ENCODE measurements at regions not wholly inside any gene's neighbourhood (a gene's known extent, or its start where the extent isn't known, plus 50 kb on each side); places are given as distances from the start of the nearest gene placed in this dataset.
A peak's percentile ranks its signal among the peaks of the same experiment; 100 is the strongest.
"Not testable (repeated sequence)": the region's sequence is repeated elsewhere in the genome, so short reads cannot be mapped to it uniquely, and the experiment has no call there.

GRCh38 chr9:40970340-40970739, 158.1 kb downstream of the FOXD4L6 start:
- peak in 5 of 11 experiments; percentile 36 to 49 (median 40) for TF ChIP-seq CTCF (IDR thresholded peaks at IDR 0.05 in 8 of 11, conservative IDR thresholded peaks at IDR 0.05 in 3 of 11)
- H3K27ac ChIP-seq; H3K4me1 ChIP-seq; H3K9me3 ChIP-seq; intact Hi-C loops (cut with DNase I; ENCODE audit: low total_unique reads); H3K36me3 ChIP-seq; DNase-seq; H3K27me3 ChIP-seq (replicated peaks in 1 of 7); H3K4me3 ChIP-seq: not testable (repeated sequence)
- 59 to 76% (median 62%) methylated on average over 4 to 5 of the region's 5 CpGs for WGBS, 5 donors

- intact Hi-C loops (cut with DNase I; ENCODE audit: low total_unique reads); H3K27ac ChIP-seq; H3K36me3 ChIP-seq; H3K9me3 ChIP-seq; H3K27me3 ChIP-seq (replicated peaks in 1 of 7); H3K4me3 ChIP-seq; H3K4me1 ChIP-seq; DNase-seq: not testable (repeated sequence)
- WGBS, 5 donors: 61 to 88% (median 76%) methylated on average over 3 of the region's 6 CpGs
These were observed 166.0 kb downstream of the FOXD4L6 start for GRCh38 chr9:40962461-40962860.

- H3K4me3 ChIP-seq; H3K4me1 ChIP-seq; H3K27me3 ChIP-seq (replicated peaks in 1 of 7); H3K27ac ChIP-seq; intact Hi-C loops (cut with DNase I; ENCODE audit: low total_unique reads); H3K9me3 ChIP-seq: not testable (repeated sequence)
- peak; percentile 73 for DNase-seq
- H3K36me3 ChIP-seq: peaks cover 0 to 30% (median 12%) of the 10 kb centered on the region in 6 donors
- 89 to 96% (median 92%) methylated on average over 17 of the region's 17 CpGs for WGBS, 5 donors
These were observed 176.5 kb downstream of the FOXD4L6 start for GRCh38 chr9:40951876-40952494.

GRCh38 chr9:40946228-40946627, 182.3 kb downstream of the FOXD4L6 start:
- H3K4me1 ChIP-seq; intact Hi-C loops (cut with DNase I; ENCODE audit: low total_unique reads); H3K27ac ChIP-seq; H3K9me3 ChIP-seq; H3K4me3 ChIP-seq; H3K27me3 ChIP-seq (replicated peaks in 1 of 7): not testable (repeated sequence)
- DNase-seq: peak; percentile 73
- H3K36me3 ChIP-seq: peaks cover 0 to 15% (median 8%) of the 10 kb centered on the region in 6 donors
- 93 to 97% (median 94%) methylated on average over 8 of the region's 8 CpGs for WGBS, 5 donors

- H3K4me3 ChIP-seq; H3K4me1 ChIP-seq; H3K36me3 ChIP-seq; H3K27ac ChIP-seq; H3K27me3 ChIP-seq (replicated peaks in 1 of 7); DNase-seq; intact Hi-C loops (cut with DNase I; ENCODE audit: low total_unique reads): not testable (repeated sequence)
- 67 to 73% (median 70%) methylated on average over 4 of the region's 4 CpGs for WGBS, 5 donors
- peaks cover 0 to 19% (median 15%) of the 10 kb centered on the region in 8 donors for H3K9me3 ChIP-seq
These were observed 185.8 kb downstream of the FOXD4L6 start for GRCh38 chr9:40942730-40943129.

GRCh38 chr9:40939888-40940209, 188.6 kb downstream of the FOXD4L6 start:
- H3K9me3 ChIP-seq: peaks cover 0 to 43% (median 40%) of the 10 kb centered on the region in 8 donors
- H3K4me3 ChIP-seq; H3K27ac ChIP-seq; intact Hi-C loops (cut with DNase I; ENCODE audit: low total_unique reads); H3K27me3 ChIP-seq (replicated peaks in 1 of 7); H3K4me1 ChIP-seq; H3K36me3 ChIP-seq; DNase-seq: not testable (repeated sequence)
- WGBS, 5 donors: 79 to 100% (median 86%) methylated on average over 1 of the region's 1 CpG

GRCh38 chr9:40939201-40939887, 189.1 kb downstream of the FOXD4L6 start:
- DNase-seq; H3K27ac ChIP-seq; H3K27me3 ChIP-seq (replicated peaks in 1 of 7); H3K36me3 ChIP-seq; H3K4me3 ChIP-seq; intact Hi-C loops (cut with DNase I; ENCODE audit: low total_unique reads); H3K4me1 ChIP-seq: not testable (repeated sequence)
- peaks cover 0 to 48% (median 45%) of the 10 kb centered on the region in 8 donors for H3K9me3 ChIP-seq
- 79 to 87% (median 84%) methylated on average over 15 of the region's 15 CpGs for WGBS, 5 donors

Data from spleen (tissue), 11 donors.